Left colon (tissue), 2 donors: ENCODE measurements at regions not wholly inside any gene's neighbourhood (a gene's known extent, or its start where the extent isn't known, plus 50 kb on each side); places are given as distances from the start of the nearest gene placed in this dataset.
"Not testable (repeated sequence)": the region's sequence is repeated elsewhere in the genome, so short reads cannot be mapped to it uniquely, and the experiment has no call there.

ENCODE experiments used
- ATAC-seq: fragments of 200-7000 bp; cut with Tn5 transposase; one replicate; pipeline ENCODE4 v1.9.1; 2020; ENCODE audit warnings: mild to moderate bottlenecking, moderate library complexity
- DNase-seq, 2 donors: peaks; one replicate each; pipeline ENCODE4 v3.0.0-alpha.2; 2020
- intact Hi-C, 2 donors: fragments of 100-400 bp; cut with DNase I in 1 of 2; cut with micrococcal nuclease in 1 of 2; formaldehyde crosslinking; loops; one replicate each; pipeline versions ENCODE4 v1.11.2 to v1.14.0; 2022; cut with DNase I, micrococcal nuclease
- donor health status: DM: no; HTN: no; CAD: no.
- donor health status: DM: yes; HTN: yes; CAD: no.

- DNase-seq (no peak), ATAC-seq (no peak)
- intact Hi-C loops: no loop called here
Measured at GRCh38 chr6:125568609-125569008, 180.8 kb upstream of the HEY2 start.

- DNase-seq (no peak), ATAC-seq (no peak)
- intact Hi-C loops: no loop called here
Measured at GRCh38 chr6:125570526-125570925, 178.9 kb upstream of the HEY2 start.

- intact Hi-C loops: no loop called here
- ATAC-seq: no peak
- no peak for DNase-seq
Measured at GRCh38 chr6:125571207-125571755, 178.2 kb upstream of the HEY2 start.

GRCh38 chr6:125574604-125575003 lies 174.8 kb upstream of the HEY2 start:
- DNase-seq (no peak), ATAC-seq (no peak)
- intact Hi-C loops: no loop called here

GRCh38 chr6:125577124-125577662 lies 172.2 kb upstream of the HEY2 start:
- intact Hi-C loops: no loop called here
- ATAC-seq (no peak), DNase-seq (no peak)

GRCh38 chr6:125584468-125584939 lies 164.9 kb upstream of the HEY2 start:
- intact Hi-C loops: no loop called here
- ATAC-seq (no peak), DNase-seq (no peak)

GRCh38 chr6:125585470-125585869 lies 164.0 kb upstream of the HEY2 start:
- intact Hi-C loops: no loop called here

GRCh38 chr6:125586074-125586473 lies 163.4 kb upstream of the HEY2 start:
- intact Hi-C loops: no loop called here
- ATAC-seq (no peak), DNase-seq (no peak)

More at GRCh38 chr6:125585470-125585869, 164.0 kb upstream of the HEY2 start:
- DNase-seq (no peak), ATAC-seq (no peak)

- DNase-seq (no peak), ATAC-seq (no peak)
- intact Hi-C loops: no loop called here
Measured at GRCh38 chr6:125586605-125587004, 162.8 kb upstream of the HEY2 start.

- intact Hi-C loops: no loop called here
- DNase-seq (no peak), ATAC-seq (no peak)
Measured at GRCh38 chr6:125587666-125588632, 161.5 kb upstream of the HEY2 start.

GRCh38 chr6:125591796-125592195 lies 157.6 kb upstream of the HEY2 start:
- intact Hi-C loops, DNase-seq, ATAC-seq: not testable (repeated sequence)

GRCh38 chr6:125593746-125594145 lies 155.7 kb upstream of the HEY2 start:
- ATAC-seq: no peak
- DNase-seq: no peak
- intact Hi-C loops: no loop called here

GRCh38 chr6:125596020-125596419 lies 153.4 kb upstream of the HEY2 start:
- intact Hi-C loops: no loop called here
- DNase-seq (no peak), ATAC-seq (no peak)

GRCh38 chr6:125597411-125598253 lies 151.8 kb upstream of the HEY2 start:
- DNase-seq (peak; percentile 5 to 30), ATAC-seq (no peak)
- intact Hi-C loops: no loop called here

- intact Hi-C loops: no loop called here
- DNase-seq: peak; percentile 12 to 36
- no peak for ATAC-seq
Measured at GRCh38 chr6:125598422-125598821, 151.0 kb upstream of the HEY2 start.

GRCh38 chr6:125604257-125604656 lies 145.2 kb upstream of the HEY2 start:
- intact Hi-C loops: no loop called here
- ATAC-seq (no peak), DNase-seq (no peak)

GRCh38 chr6:125611573-125612344 lies 137.7 kb upstream of the HEY2 start:
- ATAC-seq: no peak
- DNase-seq: no peak
- intact Hi-C loops: no loop called here

GRCh38 chr6:125612345-125612846 lies 137.0 kb upstream of the HEY2 start:
- intact Hi-C loops: no loop called here
- DNase-seq (no peak), ATAC-seq (no peak)
